C4-2B (cell line): ENCODE measurements at regions not wholly inside any gene's neighbourhood (a gene's known extent, or its start where the extent isn't known, plus 50 kb on each side); places are given as distances from the start of the nearest gene placed in this dataset.

Experiments used
- ZFX ChIP-seq: fragments of 450-650 bp; IDR thresholded peaks from 2 replicates; pipeline ENCODE4 v1.6.1; 2017
- TF ChIP-seq, protein P1 (sequence below): fragments of 450-650 bp; conservative IDR thresholded peaks from 2 replicates; pipeline ENCODE4 v1.5.1; 2017; ENCODE audit warnings: mild to moderate bottlenecking

DNA sequence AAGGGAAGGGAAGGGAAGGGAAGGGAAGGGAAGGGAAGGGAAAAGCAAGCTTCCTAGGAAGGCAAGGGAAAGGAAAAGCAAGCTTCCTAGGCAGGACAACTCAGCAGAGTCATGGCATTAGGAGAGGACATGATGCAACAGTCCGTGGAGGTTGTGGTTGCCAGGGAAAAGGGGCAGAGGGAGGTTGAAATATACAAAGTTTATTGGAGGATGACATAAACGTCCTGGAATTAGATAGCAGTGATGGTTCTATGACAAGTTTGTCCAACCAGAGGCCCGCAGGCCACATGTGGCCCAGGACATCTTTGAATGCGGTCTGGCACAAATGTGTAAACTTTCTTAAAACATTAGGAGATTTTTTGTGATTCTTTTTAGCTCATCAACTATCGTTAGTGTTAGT, 59.8 kb upstream of the OPN4 start:
- TF ChIP-seq, protein P1, sequence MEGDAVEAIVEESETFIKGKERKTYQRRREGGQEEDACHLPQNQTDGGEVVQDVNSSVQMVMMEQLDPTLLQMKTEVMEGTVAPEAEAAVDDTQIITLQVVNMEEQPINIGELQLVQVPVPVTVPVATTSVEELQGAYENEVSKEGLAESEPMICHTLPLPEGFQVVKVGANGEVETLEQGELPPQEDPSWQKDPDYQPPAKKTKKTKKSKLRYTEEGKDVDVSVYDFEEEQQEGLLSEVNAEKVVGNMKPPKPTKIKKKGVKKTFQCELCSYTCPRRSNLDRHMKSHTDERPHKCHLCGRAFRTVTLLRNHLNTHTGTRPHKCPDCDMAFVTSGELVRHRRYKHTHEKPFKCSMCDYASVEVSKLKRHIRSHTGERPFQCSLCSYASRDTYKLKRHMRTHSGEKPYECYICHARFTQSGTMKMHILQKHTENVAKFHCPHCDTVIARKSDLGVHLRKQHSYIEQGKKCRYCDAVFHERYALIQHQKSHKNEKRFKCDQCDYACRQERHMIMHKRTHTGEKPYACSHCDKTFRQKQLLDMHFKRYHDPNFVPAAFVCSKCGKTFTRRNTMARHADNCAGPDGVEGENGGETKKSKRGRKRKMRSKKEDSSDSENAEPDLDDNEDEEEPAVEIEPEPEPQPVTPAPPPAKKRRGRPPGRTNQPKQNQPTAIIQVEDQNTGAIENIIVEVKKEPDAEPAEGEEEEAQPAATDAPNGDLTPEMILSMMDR, result no peak
- TF ChIP-seq ZFX, result no peak
